Kidney epithelial cell (primary cell): ENCODE measurements at regions not wholly inside any gene's neighbourhood (a gene's known extent, or its start where the extent isn't known, plus 50 kb on each side); places are given as distances from the start of the nearest gene placed in this dataset.

Experiments used
- DNase-seq: peaks from one replicate; pipeline ENCODE4 v3.0.0-alpha.2; 2010; ENCODE audit warnings: low read depth
- H3K27me3 ChIP-seq: 2 replicates; pipeline ENCODE4 v1.6.0; 2011; ENCODE audit warnings: low read length; ENCODE audit not compliant: control insufficient read depth, insufficient read depth
- H3K36me3 ChIP-seq: 2 replicates; pipeline ENCODE4 v1.5.1; 2011; ENCODE audit warnings: low read length; ENCODE audit not compliant: control insufficient read depth, insufficient read depth
- H3K4me3 ChIP-seq: 2 replicates; pipeline ENCODE4 v1.5.1; 2011; ENCODE audit warnings: low read depth, mild to moderate bottlenecking, control low read depth, low read length
- CTCF ChIP-seq: IDR thresholded peaks from 2 replicates; pipeline ENCODE4 v1.5.1; 2011; ENCODE audit warnings: mild to moderate bottlenecking, moderate library complexity, low read length, control low read depth, inconsistent platforms; ENCODE audit not compliant: insufficient read depth, poor library complexity, severe bottlenecking

GRCh38 chr21:30072496-30072895 lies 94.1 kb downstream of the CLDN17 start:
- TF ChIP-seq CTCF, result peak; percentile 43
- Histone ChIP-seq H3K27me3 (no peaks in the 10 kb centered on the region), H3K36me3 (no peaks in the 10 kb centered on the region), H3K4me3 (no peak overlapping the region)
- DNase-seq, result peak; percentile 5

GRCh38 chr21:30058928-30059327 lies 107.7 kb downstream of the CLDN17 start:
- Histone ChIP-seq H3K27me3 (no peaks in the 10 kb centered on the region), H3K4me3 (no peak overlapping the region), H3K36me3 (no peaks in the 10 kb centered on the region)
- TF ChIP-seq CTCF, result no peak
- no peak for DNase-seq

- no peak for DNase-seq
- H3K27me3 ChIP-seq, result no peaks in the 10 kb centered on the region
- TF ChIP-seq CTCF, result no peak
- H3K36me3 ChIP-seq, result no peaks in the 10 kb centered on the region
- H3K4me3 ChIP-seq, result no peak overlapping the region
Observed at GRCh38 chr21:30057108-30057507, 109.5 kb downstream of the CLDN17 start.

- Histone ChIP-seq H3K4me3 (no peak overlapping the region), H3K36me3 (no peaks in the 10 kb centered on the region), H3K27me3 (no peaks in the 10 kb centered on the region)
- no peak for TF ChIP-seq CTCF
- no peak for DNase-seq
Observed at GRCh38 chr21:30048570-30048969, 108.8 kb upstream of the GRIK1 start.

- Histone ChIP-seq H3K4me3 (no peak overlapping the region), H3K27me3 (no peaks in the 10 kb centered on the region), H3K36me3 (no peaks in the 10 kb centered on the region)
- peak; percentile 80 for TF ChIP-seq CTCF
- no peak for DNase-seq
Observed at GRCh38 chr21:30044447-30045064, 104.8 kb upstream of the GRIK1 start.

DNA sequence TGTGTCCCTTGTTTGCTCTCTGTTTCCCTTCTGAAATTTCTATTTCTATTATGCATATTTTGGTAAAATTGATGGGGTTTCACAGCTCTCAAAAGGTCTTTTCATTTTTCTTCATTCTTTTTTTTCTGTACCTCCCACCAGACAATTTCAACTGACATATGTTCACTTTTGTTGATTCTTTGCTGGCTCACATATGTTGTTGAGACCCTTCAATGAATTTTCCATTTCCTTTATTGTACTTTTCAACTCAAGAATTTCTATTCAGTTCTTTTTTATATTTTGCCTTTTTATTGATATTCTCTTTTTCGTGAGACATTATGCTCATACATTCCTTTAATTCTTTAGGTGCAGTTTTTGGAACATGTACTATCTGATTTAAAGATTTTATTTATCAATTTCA lies 102.6 kb upstream of the GRIK1 start:
- Histone ChIP-seq H3K27me3 (no peaks in the 10 kb centered on the region), H3K4me3 (no peak overlapping the region), H3K36me3 (no peaks in the 10 kb centered on the region)
- no peak for DNase-seq
- no peak for TF ChIP-seq CTCF
